ENCODE measurements at regions not wholly inside any gene's neighbourhood (a gene's known extent, or its start where the extent isn't known, plus 50 kb on each side); places are given as distances from the start of the nearest gene placed in this dataset.

DNA sequence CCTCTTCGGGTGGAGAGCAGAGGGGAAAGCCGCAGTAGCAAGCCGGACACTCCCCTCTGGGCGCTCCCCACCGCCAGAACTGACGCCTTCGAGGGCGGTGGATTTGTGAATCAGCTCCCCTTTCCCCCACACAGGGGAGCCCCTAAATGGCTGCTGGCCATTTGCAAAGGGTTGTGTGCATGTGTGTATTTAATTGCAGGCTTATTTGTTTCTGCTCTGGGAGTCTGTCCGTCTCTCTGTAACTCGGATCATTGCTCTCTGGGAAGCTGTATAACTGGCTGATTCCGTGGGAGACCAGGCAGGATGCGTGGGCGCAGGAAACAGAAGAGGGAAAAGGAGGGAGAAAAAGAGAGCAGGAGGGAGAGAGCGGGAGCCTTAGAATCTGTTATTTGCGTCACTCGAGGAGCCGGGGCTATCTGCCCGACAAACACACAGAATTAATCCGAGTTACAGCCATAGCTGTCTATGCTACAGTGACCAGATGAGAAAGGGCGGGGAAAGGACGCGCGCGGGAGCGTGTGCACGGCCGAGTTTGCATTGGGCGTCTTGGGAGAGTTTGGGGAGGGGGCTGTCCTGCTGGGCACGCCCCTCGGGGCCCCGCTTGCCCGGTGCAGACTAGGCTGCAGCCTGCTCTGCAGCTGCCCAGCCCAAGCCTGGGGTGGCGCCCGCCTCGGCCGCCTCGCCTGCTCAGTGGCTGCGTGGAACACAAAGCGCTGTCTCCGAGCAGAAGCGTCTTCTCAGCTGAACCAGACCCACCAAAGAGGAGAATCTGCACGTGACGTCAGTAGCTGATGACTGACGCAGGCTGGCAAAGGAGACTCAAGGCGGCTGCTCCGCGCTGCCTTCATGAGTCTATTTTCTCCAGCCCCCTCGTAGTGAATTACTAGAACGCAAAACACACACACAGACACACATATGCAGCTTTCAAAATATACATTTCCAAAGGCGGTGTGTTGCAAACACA lies 105.3 kb upstream of the HSD17B12 start:
- H3K9me3 ChIP-seq (ENCODE audit: control insufficient read depth, low read length): no peaks in the 10 kb centered on the region
- no peak overlapping the region for H3K27ac ChIP-seq (ENCODE audit: insufficient read depth, low read depth, low read length, poor library complexity, severe bottlenecking)
- 1 to 3% methylated on average over 49 to 50 of the region's 50 CpGs for WGBS, 2 experiments

DNA sequence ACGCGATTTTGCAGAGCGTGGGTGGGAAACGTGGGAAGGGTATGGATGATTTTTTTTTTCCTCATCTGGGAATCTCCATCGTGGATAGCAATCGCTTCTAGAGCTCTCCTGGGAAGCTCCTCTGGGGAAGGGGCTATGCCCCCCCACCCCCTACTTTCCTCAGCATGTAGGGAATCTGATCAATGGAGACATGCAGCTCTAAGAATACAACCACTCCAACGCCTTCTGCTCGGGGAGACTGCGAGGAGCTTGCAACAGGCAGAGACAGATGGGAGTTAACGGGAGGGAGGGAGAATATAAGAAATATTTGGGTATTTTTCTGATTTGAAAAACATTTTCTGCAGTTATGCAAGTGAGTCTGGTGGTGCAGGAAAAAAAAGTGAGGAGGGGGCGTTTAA lies 104.6 kb upstream of the HSD17B12 start:
- Histone ChIP-seq H3K27me3 (ENCODE audit: control insufficient read depth, insufficient read depth, low read length, poor library complexity, severe bottlenecking) (peaks cover 97% of the 10 kb centered on the region), H3K9me3 (ENCODE audit: control insufficient read depth, low read length) (no peaks in the 10 kb centered on the region), H3K4me1 (ENCODE audit: control insufficient read depth, insufficient read depth, low read length) (peaks cover 21% of the 10 kb centered on the region), H3K36me3 (ENCODE audit: control insufficient read depth, insufficient read depth, low read length) (no peaks in the 10 kb centered on the region), H3K27ac (ENCODE audit: insufficient read depth, low read depth, low read length, poor library complexity, severe bottlenecking) (no peak overlapping the region), H3K4me3 (ENCODE audit: insufficient read depth, low read depth, low read length) (peak overlapping the region; percentile 32)
- WGBS, 2 experiments: 7 to 11% methylated on average over 10 to 11 of the region's 11 CpGs

More for the DNA sequence above, 105.3 kb upstream of the HSD17B12 start:
- Histone ChIP-seq H3K4me3 (ENCODE audit: insufficient read depth, low read depth, low read length) (peak overlapping the region; percentile 32), H3K4me1 (ENCODE audit: control insufficient read depth, insufficient read depth, low read length) (peaks cover 21% of the 10 kb centered on the region), H3K36me3 (ENCODE audit: control insufficient read depth, insufficient read depth, low read length) (no peaks in the 10 kb centered on the region), H3K27me3 (ENCODE audit: control insufficient read depth, insufficient read depth, low read length, poor library complexity, severe bottlenecking) (peaks cover 97% of the 10 kb centered on the region)

DNA sequence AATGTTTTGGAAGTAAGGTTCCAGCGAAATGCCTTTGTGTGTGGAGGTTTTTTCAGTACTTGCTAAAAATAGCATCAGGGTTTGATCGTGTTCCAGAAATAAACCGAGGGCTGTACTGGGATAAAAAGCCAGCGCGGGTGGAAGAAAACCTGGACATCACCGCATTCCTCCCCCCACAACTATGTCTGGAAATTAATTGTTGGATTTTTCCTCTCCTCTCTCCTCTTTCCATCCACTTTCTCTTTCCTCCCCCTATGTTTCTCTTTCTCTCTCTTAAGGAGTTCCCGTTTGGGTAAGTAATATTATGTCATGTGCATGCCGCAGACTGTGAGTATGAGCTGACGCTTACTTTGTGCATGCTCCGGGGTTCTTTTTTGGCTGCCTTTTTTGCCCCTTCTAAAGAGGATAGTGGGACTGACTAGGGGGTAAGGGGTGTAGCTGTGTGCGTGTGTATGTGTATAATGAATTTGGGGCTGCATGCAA lies 104.2 kb upstream of the HSD17B12 start:
- H3K9me3 ChIP-seq (ENCODE audit: control insufficient read depth, low read length): no peaks in the 10 kb centered on the region
- WGBS, 2 experiments: 19 to 26% methylated on average over 11 of the region's 11 CpGs
- H3K27me3 ChIP-seq (ENCODE audit: control insufficient read depth, insufficient read depth, low read length, poor library complexity, severe bottlenecking): peaks cover 100% of the 10 kb centered on the region
- H3K4me3 ChIP-seq (ENCODE audit: insufficient read depth, low read depth, low read length): no peak overlapping the region
- H3K27ac ChIP-seq (ENCODE audit: insufficient read depth, low read depth, low read length, poor library complexity, severe bottlenecking): no peak overlapping the region
- no peaks in the 10 kb centered on the region for H3K36me3 ChIP-seq (ENCODE audit: control insufficient read depth, insufficient read depth, low read length)
- H3K4me1 ChIP-seq (ENCODE audit: control insufficient read depth, insufficient read depth, low read length): peaks cover 21% of the 10 kb centered on the region

DNA sequence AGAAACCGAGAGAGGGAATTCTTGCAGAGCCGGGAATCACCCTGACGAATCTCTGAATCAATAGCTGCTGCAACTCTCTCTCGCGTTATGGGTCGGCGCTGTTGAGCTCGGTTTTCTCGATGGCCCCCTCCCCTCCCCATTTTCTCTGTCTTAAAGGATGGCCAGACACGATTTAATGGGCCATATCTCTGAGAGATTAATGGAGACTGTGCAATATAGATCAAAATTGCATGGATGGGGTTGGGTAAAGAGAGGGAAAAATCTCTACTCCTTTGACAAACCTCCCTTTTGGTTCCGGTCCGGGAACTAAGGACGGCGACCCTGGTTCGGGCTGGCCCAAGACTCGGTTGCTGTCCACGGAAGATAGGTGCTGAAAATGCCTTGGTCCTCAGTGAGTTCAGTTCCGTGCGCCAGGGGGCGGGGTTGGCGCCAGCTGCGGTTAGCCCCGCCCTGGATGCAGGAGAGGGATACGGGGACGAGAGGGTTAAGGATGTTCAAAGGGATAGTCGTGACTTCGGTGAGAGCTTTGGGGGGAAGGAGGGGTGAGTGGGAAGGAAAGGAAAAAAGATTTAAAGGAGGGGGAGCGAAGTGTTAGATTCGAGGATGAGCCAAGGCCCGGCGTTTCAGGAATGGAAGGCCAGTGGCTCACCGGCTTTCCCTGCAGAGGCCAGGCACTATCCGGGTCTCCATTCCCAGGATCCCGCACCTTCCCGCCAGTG lies 103.6 kb upstream of the HSD17B12 start:
- H3K4me3 ChIP-seq (ENCODE audit: insufficient read depth, low read depth, low read length): no peak overlapping the region
- peaks cover 100% of the 10 kb centered on the region for H3K27me3 ChIP-seq (ENCODE audit: control insufficient read depth, insufficient read depth, low read length, poor library complexity, severe bottlenecking)
- H3K36me3 ChIP-seq (ENCODE audit: control insufficient read depth, insufficient read depth, low read length): no peaks in the 10 kb centered on the region
- H3K4me1 ChIP-seq (ENCODE audit: control insufficient read depth, insufficient read depth, low read length): peaks cover 24% of the 10 kb centered on the region
- WGBS, 2 experiments: 3% methylated on average over 34 to 35 of the region's 35 CpGs
- no peak overlapping the region for H3K27ac ChIP-seq (ENCODE audit: insufficient read depth, low read depth, low read length, poor library complexity, severe bottlenecking)
- H3K9me3 ChIP-seq (ENCODE audit: control insufficient read depth, low read length): no peaks in the 10 kb centered on the region

DNA sequence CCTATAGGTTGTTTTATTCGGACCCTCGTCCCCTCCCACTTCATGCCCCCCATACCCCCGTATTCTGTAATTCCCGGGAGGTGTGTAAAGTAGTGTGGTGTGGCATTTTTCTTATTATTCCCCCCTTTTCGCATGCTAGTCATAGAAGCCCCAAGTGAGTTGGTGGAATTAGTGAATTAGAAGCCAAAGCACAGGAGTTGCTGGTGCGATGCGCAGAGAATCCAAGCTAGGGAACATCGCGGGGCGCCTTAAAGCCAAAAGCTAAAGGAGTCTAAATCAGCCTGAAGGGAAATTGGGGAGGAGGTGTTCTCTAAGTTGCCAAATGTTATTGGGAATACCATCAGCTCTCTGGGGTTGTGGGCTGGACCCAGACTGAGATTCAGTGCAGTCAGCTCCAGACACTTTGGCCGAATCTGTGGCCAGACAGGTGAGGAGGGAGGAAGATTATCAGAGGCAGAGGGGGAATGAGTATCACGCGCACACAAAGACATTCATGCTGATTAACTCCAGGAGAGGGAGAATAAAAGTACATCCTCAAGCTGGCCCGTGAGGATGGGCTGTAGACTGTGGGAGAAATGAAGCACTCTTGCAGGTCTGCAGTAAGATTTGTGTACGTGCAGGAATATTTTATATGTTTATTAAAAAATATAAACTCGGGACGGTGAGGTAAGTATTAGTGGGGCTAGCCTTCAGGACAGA lies 102.8 kb upstream of the HSD17B12 start:
- Histone ChIP-seq H3K4me1 (ENCODE audit: control insufficient read depth, insufficient read depth, low read length) (peaks cover 31% of the 10 kb centered on the region), H3K27ac (ENCODE audit: insufficient read depth, low read depth, low read length, poor library complexity, severe bottlenecking) (no peak overlapping the region), H3K4me3 (ENCODE audit: insufficient read depth, low read depth, low read length) (no peak overlapping the region), H3K27me3 (ENCODE audit: control insufficient read depth, insufficient read depth, low read length, poor library complexity, severe bottlenecking) (peaks cover 100% of the 10 kb centered on the region), H3K36me3 (ENCODE audit: control insufficient read depth, insufficient read depth, low read length) (no peaks in the 10 kb centered on the region), H3K9me3 (ENCODE audit: control insufficient read depth, low read length) (no peaks in the 10 kb centered on the region)
- WGBS, 2 experiments: 13 to 16% methylated on average over 12 to 13 of the region's 17 CpGs

DNA sequence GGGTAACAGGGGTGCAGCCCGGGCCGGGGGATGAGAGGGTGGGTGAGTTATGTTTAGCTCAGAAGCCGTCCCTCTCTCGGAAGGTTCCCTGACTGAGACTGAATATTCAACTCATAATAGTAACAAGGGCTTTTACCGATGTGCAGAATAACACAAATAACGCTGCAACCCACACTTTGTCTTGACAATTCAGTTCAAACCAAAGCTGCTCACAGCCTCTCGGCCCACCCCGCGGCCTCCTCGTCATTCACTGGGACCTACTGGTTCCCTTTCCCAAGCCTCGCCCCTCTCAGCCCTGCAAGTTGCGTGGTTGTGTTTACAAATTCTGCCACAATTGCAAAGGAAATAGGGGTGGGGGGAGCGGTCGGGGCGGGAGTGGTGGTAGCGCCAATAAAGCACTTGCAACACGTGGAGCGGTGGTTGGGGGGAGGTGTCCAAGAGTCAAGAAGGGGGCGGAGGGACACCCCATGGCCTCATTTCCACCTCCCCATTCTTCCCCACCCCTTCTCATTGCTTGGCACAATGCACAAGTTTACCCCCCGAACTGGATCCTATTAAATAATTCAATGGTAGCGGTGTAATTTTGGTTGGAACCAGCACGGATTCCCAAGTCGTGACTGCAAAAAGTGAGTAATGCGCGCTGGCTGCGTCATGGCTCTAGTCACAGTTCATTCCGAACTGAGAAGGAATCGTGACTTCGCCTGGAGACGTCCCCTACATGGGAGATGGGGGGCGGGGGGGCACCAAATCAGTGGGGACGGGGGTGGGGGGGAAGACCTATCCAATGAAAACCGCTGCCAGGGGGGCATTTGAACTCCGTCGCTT lies 102.0 kb upstream of the HSD17B12 start:
- WGBS, 2 experiments: 1 to 2% methylated on average over 28 to 33 of the region's 35 CpGs
- H3K4me3 ChIP-seq (ENCODE audit: insufficient read depth, low read depth, low read length): peak overlapping the region; percentile 52
- no peaks in the 10 kb centered on the region for H3K36me3 ChIP-seq (ENCODE audit: control insufficient read depth, insufficient read depth, low read length)
- H3K4me1 ChIP-seq (ENCODE audit: control insufficient read depth, insufficient read depth, low read length): peaks cover 32% of the 10 kb centered on the region
- no peak overlapping the region for H3K27ac ChIP-seq (ENCODE audit: insufficient read depth, low read depth, low read length, poor library complexity, severe bottlenecking)
- peaks cover 100% of the 10 kb centered on the region for H3K27me3 ChIP-seq (ENCODE audit: control insufficient read depth, insufficient read depth, low read length, poor library complexity, severe bottlenecking)
- no peaks in the 10 kb centered on the region for H3K9me3 ChIP-seq (ENCODE audit: control insufficient read depth, low read length)

DNA sequence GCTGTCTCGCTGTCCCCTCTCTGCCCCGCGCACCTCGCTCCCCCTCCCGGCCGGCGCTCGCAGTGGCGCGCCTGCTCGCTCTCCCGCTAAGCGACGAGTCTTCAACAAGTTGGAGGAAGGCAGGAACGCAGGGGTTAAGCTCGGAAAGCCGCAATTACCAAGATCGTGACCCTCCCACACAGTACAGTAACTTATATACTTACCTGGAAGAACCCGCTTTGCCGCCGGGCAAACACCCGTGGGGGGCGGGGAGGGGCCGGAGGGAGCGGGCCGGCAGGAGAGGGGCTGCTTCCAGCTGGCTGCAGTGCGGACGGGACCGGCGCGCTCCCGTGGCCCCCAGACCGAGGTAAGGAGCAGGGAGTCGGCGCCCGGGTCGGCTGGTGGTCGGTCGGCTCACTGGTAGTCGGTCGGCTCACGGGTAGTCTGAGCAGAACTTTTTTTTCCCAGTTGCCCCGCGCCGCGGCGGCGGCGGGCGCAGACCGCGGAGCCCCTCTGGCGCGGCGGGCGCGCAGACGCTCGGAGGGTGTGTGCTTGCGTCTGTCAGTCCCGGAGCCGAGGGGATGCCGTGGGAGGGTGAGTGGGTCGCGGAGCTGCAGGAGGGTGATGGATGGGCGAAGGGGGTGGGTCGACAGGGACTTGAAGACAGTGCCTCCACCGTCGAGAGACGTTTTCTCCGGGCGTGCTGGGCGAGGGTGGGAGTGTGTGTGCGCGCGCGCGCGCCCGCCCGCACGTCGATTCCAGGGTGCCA lies 101.2 kb upstream of the HSD17B12 start:
- Histone ChIP-seq H3K27ac (ENCODE audit: insufficient read depth, low read depth, low read length, poor library complexity, severe bottlenecking) (no peak overlapping the region), H3K4me1 (ENCODE audit: control insufficient read depth, insufficient read depth, low read length) (peaks cover 32% of the 10 kb centered on the region), H3K9me3 (ENCODE audit: control insufficient read depth, low read length) (no peaks in the 10 kb centered on the region), H3K4me3 (ENCODE audit: insufficient read depth, low read depth, low read length) (peak overlapping the region; percentile 52), H3K36me3 (ENCODE audit: control insufficient read depth, insufficient read depth, low read length) (no peaks in the 10 kb centered on the region), H3K27me3 (ENCODE audit: control insufficient read depth, insufficient read depth, low read length, poor library complexity, severe bottlenecking) (peaks cover 100% of the 10 kb centered on the region)
- WGBS, 2 experiments: 0% methylated on average over 83 of the region's 83 CpGs

DNA sequence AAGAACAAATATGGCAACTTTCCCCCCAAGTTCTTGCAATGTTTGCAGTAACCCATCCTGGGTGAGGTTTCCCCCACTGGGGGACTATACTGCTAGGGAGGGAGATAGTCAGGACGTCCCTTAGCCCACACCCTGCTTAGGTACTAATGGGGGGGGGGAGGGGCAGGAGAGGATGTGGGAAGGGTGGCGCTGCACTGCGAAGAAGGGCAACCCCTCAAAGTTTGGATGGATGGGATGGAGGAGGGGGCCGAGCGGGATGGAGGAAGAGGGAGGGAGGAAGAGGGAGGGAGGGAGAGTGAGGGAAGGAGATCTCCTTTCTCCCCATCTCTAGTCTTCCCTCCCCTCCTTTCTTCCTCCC lies 100.6 kb upstream of the HSD17B12 start:
- Histone ChIP-seq H3K4me3 (ENCODE audit: insufficient read depth, low read depth, low read length) (peak overlapping the region; percentile 52), H3K36me3 (ENCODE audit: control insufficient read depth, insufficient read depth, low read length) (no peaks in the 10 kb centered on the region), H3K9me3 (ENCODE audit: control insufficient read depth, low read length) (no peaks in the 10 kb centered on the region), H3K27ac (ENCODE audit: insufficient read depth, low read depth, low read length, poor library complexity, severe bottlenecking) (no peak overlapping the region), H3K27me3 (ENCODE audit: control insufficient read depth, insufficient read depth, low read length, poor library complexity, severe bottlenecking) (peaks cover 100% of the 10 kb centered on the region), H3K4me1 (ENCODE audit: control insufficient read depth, insufficient read depth, low read length) (peaks cover 31% of the 10 kb centered on the region)
- WGBS, 2 experiments: 0 to 6% methylated on average over 2 to 5 of the region's 5 CpGs

Data from ectodermal cell (in vitro differentiated cells).